CD4-positive, alpha-beta T cell treated with Interleukin-2 at 100 ng/mL for 4 hours (primary cell): ENCODE measurements at regions not wholly inside any gene's neighbourhood (a gene's known extent, or its start where the extent isn't known, plus 50 kb on each side); places are given as distances from the start of the nearest gene placed in this dataset.
"Not testable (repeated sequence)": the region's sequence is repeated elsewhere in the genome, so short reads cannot be mapped to it uniquely, and the experiment has no call there.

ENCODE experiments used
- DNase-seq: peaks from one replicate; pipeline ENCODE4 v3.0.0-alpha.2; 2020; ENCODE audit warnings: low spot score

DNA sequence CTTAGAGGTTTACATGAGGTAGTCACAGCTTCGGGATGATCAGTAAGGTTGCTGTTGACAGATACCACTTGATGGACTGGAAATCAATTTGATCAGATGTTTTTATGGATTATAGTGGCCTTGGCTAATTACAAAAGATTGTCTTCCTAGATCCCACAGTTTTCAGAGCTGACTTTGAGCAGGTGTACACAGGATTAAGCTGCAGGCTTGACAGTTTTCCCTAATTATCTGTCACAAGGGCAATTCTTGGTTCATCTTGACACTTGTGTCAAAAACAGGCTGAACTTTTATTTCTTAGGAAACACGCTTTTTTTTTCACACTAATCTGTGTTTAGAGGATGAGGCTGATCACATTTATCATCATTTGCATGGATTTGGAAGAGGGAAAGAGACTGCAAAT, 824.0 kb upstream of the PIK3C3 start:
- no peak for DNase-seq

DNA sequence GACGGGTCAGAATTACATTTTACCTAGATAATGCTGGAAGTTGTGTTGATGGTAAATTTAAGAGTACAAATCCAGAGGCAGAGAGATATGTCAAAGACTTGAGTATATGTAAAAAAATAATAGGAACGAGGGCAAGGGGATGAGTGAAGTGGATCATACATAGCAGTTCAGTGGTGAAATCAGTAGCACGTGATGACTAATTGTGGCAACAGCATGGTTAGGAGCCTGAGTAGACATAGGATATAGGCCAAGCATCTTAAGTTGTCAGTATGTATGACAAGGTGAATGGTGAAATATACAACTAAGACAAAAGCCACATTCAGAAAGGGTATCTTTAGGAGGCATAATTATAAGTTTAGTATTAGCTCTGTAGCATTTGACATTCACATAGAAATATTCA, 826.5 kb upstream of the PIK3C3 start:
- no peak for DNase-seq

DNA sequence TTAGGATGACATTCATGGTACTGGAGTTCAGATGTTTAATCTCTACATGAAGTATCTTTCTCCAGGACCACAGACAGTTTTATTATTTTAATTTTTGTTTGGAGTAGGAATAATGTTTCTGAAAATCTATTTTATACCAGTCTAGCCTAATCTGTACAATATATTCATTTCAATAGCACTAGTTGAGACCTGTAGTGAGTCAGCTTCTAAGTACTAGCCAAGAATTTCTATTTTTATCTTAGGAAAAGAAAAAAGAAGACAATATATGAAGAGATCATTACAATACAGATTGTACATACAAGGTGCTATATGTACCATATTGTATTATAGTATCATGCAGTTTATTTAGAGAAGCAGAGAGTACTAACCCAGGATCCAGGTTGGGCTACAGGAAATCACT, 826.9 kb upstream of the PIK3C3 start:
- DNase-seq: no peak

DNA sequence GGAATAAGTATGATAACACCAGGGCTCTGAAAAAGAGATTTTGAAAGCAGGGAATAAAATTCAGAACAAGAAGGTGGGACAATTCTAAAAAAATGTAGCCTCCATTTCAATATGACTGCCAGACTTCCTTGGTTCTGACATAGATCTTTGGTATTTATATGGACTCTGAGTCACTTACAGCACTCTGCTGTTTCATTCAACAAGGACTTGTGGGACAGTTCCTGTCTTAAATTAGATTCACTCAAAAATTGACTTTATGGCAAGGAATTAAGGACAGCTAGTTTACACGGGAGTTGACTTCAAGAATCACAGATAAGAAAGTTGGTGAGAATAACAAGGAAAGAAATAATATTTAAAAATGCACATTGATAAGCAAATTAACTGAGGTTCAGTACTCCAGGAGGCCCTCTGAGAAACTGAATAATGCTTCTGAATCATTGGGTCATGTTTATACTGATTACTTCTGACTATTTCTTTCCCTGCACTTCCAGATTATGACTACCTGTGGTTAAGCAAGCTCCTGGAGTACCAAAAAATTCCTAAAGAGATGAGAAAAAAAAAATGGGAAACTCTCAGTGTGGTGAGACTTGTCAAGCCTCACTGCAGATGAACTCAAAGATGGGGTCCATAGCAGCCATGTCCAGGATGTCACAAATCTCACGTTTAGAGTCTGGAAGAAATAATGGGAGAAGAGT, 828.3 kb upstream of the PIK3C3 start:
- no peak for DNase-seq

DNA sequence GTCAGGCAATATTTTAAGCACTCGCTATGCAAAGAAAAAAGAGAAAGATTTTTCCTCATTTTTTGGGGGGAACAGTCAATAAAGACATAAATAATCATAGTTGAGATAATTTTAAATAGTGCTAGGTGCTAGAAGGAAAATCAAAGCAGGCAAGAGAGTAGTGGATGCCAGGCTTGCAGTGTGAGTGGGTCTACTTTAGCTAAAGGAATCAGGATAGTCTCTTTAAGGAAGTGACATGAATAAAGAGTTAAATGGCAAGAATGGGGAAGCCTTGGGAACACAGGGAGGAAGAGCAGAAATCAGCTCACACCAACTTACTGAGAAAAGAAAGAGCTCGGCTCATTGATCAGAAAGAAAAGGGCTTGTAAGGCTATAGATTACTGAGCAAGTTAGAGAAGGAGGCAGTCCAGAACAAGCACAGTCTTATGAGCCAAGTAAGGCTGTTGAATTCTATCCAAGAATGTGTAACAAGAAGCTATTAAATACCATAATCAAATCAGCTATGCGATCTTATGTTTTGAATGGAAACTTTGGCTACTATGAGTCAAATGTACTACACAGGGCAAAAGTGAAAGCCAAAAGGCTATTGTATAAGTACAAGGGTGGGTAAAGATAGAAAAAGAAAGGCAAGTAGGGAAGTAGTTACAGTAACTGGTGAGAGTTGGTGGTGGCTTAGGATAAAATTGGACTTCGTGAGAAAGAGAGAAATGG, 833.8 kb upstream of the PIK3C3 start:
- no peak for DNase-seq

DNA sequence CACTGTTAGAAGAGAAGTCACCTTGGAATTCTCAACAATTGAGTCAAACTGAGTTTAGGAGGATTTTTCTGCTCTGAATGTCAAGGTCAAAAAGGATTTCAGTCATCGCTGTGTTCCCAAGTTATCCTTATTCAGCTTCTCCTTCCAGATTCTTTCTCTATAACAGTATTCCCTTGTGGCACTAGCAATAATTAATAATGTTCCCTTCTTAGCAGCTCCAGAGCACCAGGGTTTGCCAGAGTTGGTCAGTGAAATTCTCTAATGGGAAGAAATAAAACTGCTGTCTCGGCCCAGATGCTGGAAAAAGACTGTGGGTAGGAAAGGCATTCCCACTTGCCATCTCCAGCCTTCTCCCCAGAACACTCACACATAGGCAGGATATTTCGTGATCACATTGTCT, 836.0 kb upstream of the PIK3C3 start:
- DNase-seq: no peak

DNA sequence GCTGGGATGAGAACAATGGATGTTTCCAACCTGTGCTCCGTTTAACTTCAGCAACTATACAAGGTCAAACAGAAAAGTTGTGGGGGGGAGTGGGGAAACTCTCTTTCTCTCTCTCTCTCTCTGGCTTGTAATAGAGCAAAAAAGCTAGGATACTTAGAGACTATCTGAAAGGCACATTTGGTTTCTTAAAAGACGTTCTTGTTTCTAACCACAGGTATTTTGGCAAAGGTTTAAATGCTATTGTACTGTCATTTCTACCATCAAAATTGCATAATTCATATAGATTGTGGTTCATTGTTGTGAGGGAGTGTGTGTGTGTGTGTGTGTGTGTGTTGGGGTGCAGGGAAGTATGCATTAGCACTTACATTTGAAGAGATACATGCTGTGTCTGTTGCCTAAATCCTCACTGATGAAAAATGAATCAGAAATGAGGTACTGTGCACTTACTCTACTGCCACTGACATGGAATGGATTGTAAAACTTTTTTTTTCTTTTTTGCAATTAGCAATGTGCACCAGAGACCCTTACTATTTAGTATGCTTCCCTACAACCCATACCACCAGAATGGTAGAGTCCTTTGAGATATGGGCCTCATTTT, 841.0 kb upstream of the PIK3C3 start:
- no peak for DNase-seq

DNA sequence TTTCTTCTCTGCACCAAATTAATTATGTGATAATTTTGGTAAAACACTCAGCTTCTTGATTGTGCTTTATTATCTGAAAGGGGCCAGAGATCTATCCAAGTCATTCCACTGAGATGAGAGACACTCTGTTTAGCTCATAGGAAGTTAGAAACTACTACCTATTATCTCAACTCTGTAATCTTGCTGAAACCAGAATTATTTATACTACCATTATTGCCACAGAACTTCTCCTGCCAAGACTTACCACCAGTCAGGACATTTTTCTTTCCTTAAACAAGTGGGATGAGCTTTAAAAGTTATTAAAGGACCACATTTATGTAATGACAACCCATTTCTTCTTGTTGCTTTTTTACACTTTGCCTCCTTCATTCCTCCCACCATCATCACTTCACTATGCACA, 855.6 kb upstream of the PIK3C3 start:
- no peak for DNase-seq

DNA sequence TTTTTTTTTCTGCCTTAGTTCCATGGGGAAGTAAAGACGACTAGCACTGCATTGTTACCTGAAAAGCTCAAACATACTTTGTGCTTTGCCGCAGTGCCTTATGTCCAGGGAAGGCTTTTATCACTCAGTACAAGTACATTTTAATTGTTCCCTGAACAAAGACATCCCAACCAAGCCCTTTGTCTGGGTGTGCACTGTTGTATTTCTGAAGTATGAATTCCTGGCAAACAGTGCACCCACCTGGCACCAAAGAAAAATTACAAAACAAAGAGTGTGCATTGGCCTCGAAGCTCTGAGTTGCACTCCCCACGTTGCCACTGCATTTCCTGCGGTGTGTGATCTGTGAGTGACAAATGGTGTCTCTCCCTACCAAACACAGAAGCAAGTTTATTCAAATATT, 858.5 kb upstream of the PIK3C3 start:
- DNase-seq: no peak

DNA sequence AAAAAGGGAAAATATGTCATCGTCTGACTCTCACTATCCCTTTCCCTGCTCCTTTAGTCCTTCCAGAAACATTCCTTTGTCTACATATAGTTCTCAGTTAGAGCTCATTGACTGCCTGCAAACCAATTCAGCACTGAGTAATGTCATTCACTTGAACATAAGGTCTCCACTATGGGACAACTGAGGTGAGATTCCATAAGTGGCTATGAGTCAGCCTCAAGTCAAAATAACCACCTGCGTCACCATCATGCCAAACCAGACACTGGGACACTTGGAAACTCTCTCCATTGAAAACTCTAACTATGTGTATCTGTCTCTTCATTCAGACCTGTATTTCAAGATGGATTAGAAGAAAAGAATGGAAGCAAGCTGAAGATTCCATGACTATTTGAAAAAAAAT, 878.0 kb upstream of the PIK3C3 start:
- no peak for DNase-seq

DNA sequence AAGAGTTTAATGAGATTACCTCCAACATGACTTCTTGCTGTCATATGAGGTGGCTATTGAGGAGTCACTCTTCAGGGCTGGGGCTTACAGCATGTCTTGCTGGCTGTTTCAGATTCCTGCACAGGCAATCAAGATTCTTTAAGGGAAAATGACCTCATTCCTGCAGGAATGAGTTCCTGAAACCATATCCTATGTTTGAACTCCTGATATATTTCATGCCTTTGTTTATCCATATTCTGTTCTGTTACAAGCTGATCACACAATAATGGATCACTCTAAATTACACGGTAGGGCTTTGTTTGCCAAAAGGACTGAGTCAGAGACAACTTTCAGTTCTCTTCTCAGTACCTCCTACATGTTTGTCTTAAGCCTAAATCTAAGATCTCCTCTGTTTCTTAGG, 879.8 kb upstream of the PIK3C3 start:
- DNase-seq: no peak

DNA sequence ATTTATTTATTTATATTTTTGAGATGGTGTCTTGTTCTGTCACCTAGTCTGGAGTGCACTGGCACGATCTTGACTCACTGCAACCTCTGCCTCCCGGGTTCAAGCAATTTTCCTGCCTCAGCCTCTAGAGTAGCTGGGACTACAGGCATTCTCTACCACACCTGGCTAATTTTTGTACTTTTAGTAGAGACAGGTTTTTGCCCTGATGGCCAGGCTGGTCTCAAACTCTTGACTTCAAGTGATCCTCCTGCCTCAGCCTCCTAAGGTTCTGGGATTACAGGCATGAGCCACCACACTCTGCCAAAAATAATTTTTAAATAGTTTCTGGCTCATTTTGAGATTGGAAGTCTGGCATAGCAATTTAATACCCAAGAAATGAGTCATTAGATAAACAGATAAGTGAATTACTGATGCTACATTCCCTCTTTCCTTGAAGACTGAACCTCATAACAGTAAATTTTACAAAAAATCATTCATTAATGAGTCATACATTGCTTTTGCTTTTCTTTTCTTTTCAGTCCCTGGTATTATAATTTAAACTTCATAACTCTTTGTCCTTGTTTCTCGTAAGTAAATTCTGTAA, 881.6 kb upstream of the PIK3C3 start:
- DNase-seq: no peak

DNA sequence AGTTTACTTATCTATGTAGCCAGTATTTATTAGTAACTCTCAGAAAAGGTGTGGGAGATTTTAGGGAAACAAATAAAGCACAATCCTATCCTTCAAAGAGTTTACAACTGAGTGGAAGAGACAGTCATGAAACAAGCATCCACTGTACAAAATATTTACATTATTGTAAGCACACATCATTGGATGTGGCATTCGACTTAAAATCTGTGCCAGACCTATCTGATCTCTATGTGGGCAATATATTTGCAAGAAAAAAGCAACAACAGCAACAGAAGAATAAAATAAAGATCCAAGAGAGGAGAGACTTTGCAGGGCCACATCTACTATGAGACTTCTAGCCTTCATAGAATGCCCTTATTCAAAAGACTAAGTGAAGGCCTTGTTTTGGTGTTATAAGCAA, 882.1 kb upstream of the PIK3C3 start:
- no peak for DNase-seq

DNA sequence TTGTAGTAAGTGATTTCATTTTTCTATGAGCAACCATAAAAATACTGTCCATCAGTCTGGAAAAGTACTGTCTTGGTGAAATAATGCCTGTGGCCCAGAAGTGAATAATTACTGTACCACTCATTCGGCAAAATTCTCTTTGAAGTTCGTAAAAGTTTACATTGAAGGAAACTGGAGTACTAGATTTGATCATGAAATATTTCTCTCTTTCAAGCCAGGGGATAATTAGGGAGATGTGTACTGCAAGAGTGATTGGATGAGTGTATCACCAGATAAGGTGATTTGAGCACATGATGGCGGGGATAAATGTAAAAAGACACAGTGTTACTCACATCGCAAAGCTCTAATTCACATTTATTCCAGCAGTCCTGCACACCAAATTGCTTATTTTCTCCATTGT, 883.2 kb upstream of the PIK3C3 start:
- no peak for DNase-seq

DNA sequence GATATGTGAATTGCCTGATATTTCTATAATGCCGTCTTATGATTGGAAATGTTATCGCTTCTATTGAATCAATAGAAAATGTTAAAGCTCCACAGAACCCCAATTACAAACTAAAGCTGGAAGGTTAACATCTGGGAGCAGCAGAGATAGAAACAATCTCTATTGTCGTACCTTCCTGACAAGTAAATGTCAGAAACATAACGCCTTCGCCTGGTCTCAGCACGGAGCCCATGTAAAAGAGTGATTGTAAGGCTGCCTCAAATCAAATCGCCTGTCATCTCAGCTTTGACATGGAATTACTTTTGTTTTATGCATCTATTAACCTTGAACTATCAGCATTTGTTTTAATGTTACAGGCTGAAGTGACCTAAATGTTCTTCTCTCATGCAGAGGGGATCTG, 885.9 kb upstream of the PIK3C3 start:
- no peak for DNase-seq

DNA sequence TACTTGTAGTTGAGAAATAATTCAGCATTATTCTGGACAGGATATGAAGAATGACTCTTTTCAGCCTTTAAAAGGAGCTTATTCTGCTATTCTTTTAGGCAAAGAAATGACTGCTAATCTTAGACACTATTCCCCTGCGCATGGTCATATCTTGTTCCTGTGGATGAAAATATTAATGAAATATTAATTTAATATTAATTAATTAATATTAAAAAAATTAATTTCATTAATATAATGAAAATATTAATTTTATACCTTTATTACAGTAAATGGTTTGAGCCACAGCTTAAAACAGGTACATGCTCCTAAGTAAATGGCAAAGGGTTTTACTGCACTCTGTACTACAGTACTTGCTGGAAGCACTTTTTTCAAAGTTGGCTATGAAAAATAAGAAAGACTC, 890.1 kb upstream of the PIK3C3 start:
- no peak for DNase-seq

DNA sequence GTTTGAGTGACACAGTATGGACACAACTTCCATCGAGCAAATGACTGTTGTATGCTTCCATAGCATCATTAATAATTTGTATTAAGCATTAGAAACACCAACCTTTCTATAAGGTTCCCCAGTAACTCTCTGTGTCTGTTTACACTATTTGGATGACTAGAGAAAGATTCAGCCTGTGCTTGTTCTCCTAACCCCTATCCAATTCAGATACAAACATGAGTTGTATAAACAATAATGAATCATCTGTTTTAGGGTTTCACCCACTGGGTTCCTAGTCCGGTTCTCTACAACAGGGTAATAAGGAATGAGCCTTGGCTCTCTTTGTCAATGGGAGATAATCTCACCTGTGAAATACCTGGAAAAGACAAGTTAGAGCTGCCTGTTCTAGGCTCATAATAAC, 894.1 kb upstream of the PIK3C3 start:
- DNase-seq: no peak

DNA sequence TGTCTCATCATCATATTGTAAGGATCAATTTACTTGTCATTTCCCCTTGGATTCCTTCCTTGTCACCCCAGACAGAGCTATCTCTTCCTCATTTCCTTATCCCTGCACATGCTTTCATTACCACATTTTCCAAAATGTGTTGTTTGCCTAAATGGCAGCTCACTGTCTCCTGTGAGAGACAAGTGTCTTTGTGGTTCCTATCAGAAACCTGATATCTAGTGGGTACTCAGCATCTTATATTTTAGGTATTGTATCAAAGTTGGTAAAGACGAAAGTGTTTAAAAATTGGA, 896.0 kb upstream of the PIK3C3 start:
- DNase-seq: no peak

DNA sequence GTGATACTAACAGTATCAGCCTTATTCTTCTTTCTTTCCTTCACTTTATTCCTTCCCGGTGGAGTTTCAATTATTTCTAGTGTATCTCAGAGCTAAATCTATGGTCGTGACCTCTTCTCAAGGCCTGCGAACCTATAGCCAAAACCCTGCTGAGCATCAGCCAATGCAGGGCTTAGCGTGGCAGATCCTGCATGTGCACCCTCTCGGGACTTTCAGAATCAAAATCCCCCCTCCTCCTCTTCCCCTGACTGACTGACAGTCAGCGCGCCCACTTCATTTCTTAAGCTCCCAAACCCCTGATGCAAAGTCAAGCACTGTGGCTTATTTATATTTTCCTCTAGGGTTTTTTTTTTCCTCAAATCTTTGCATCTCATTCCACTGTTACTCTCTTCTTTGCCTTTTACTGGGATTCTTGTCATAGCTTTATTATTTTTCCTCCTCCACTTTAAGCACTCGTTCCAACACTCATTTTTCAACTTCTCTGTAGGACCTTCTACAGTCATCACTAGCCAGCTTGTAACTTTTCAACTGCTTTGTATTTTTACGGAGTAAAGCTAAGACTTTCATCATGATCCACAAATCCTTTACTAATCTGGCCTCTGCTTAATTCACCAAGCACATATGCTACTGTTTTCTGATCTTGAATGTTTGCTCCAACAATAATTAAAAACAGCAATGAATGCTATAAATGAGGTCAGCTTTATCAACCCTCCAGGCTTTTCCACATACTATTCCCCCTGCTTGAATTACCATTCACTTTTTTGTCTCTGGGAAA, 896.5 kb upstream of the PIK3C3 start:
- DNase-seq: no peak

DNA sequence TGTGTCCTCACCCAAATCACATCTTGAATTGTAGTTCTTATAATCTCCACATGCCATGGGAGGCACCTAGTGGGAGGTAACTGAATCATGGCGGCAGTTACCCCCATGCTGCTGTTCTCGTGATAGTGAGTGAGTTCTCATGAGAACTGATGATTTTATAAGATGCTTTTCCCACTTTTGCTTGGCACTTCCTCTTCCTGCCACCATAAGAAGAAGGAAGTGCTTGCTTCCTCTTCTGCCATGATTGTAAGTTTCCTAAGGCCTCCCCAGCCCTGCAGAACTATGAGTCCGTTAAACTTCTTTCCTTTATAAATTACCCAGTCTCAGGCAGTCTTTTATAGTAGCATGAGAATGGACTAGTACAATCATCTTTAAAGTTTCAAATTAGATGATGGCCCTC, 902.4 kb upstream of the PIK3C3 start:
- no peak for DNase-seq

DNA sequence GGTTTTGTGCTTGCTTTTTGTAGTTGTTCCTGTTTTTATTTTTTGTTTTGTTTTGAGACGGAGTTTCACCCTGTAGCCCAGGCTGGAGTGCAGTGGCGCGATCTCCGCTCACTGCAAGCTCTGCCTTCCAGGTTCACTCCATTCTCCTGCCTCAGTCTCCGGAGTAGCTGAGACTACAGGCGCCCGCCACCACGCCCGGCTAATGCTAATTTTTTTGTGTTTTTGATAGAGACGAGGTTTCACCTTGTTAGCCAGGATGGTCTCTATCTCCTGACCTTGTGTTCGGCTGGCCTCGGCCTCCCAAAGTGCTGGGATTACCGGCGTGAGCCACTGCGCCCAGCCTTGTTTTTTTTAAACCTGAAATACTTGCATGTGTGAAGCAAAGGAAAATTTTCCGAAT, 908.8 kb upstream of the PIK3C3 start:
- not testable (repeated sequence) for DNase-seq

DNA sequence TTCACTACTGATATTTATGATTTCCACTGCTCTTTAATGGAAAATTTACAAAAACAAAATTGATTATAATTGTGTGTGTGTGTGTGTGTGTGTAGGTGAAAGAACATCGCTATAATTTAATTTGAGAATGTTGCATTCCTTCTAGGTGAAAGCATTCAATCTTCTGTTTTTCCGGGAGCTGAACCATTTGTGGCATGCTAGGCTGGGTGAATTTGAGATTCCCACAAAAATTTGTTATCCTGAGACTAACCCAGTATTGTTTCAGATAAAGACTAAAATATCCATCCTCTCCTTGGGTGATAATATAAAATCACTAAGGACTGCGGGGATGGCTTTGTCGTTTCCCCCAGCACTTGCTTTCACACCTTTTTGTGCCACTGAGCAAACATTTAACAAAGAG, 911.2 kb upstream of the PIK3C3 start:
- DNase-seq: no peak

DNA sequence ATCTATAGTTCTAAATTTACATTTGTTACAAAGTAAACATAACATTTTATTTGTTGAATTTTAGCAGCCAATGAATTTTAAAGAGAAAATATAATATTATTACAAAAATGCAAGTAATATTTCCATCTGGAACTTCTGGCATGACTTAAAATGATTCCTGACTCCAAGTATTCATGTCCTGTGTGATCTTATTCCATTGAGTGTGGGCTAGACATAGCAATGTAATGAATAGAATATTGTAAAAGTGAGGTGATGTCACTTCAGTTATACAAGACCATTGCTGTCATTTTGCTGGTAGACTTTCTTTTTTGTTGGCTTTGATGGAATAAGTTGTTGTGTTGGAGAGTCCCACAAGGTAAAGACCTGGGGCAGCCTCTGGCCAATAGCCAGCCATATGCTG, 912.2 kb upstream of the PIK3C3 start:
- no peak for DNase-seq
